ENCODE measurements at regions not wholly inside any gene's neighbourhood (a gene's known extent, or its start where the extent isn't known, plus 50 kb on each side); places are given as distances from the start of the nearest gene placed in this dataset.

DNA sequence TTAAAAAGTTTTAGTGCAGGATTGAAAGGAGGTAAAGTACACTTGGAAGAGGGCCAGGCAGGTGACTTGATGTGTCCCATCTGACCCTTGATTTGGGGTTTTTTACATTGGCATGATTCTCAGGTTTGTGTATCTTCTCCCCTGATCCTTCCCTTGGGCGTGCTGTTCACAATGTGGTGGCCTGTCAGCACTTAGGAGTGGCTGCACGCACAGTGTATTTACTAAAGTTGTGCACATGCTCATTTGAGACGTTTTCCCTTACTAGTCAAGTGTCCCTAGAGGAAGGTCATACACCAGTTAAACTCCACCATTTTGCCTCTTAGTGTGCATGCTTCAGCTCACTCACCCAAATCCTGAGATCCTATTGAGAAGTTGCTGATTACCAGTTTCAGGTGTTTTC lies 145.7 kb upstream of the PLEKHA5 start:
- H3K4me1 ChIP-seq (ENCODE audit: control insufficient read depth, extremely low read depth, insufficient read depth, low read length), result no peaks in the 10 kb centered on the region
- intact Hi-C loops (cut with micrococcal nuclease), result no loop called here
- H3K27me3 ChIP-seq (ENCODE audit: control insufficient read depth in 2 of 2, insufficient read depth in 2 of 2, low read length in 2 of 2), result no peaks in the 10 kb centered on the region
- CTCF ChIA-PET, result no interaction called here
- POLR2A ChIA-PET, result no interaction called here
- H2AFZ ChIP-seq (ENCODE audit: low read depth, low read length), result no peak overlapping the region
- no peaks in the 10 kb centered on the region for H3K36me3 ChIP-seq (ENCODE audit: control insufficient read depth in 2 of 2, extremely low read depth in 1 of 2, insufficient read depth in 2 of 2, low read length in 2 of 2)
- FAIRE-seq (no peak), DNase-seq (ENCODE audit: low read depth, low spot score) (no peak)
- dilution Hi-C loops (cut with MboI; ENCODE audit: extremely low pct_ligation_motif_present, low sequenced_read_pairs), result no loop called here
- H3K9ac ChIP-seq (replicated peaks; ENCODE audit: extremely low read depth, insufficient read depth, low read length), result no peak overlapping the region
- TF ChIP-seq MYC (IDR thresholded peaks at IDR 0.05; ENCODE audit: low read depth, low read length) (no peak), POLR2AphosphoS5 (IDR thresholded peaks at IDR 0.05; ENCODE audit: insufficient read depth, low read depth, low read length) (no peak), EZH2 (IDR thresholded peaks at IDR 0.05; ENCODE audit: borderline replicate concordance, low read depth, low read length, severe bottlenecking) (no peak)
- TF ChIP-seq, protein P1, sequence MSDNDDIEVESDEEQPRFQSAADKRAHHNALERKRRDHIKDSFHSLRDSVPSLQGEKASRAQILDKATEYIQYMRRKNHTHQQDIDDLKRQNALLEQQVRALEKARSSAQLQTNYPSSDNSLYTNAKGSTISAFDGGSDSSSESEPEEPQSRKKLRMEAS (IDR thresholded peaks at IDR 0.05; ENCODE audit: insufficient read depth, insufficient read length), result no peak
- H3K27ac ChIP-seq (ENCODE audit: insufficient read depth, low read depth, low read length), result no peak overlapping the region
- no TSS peak for BruUV-seq (replicated peaks)
- H3K9me3 ChIP-seq (replicated peaks; ENCODE audit: control insufficient read depth, insufficient read depth, low read length), result no peaks in the 10 kb centered on the region
- no peaks in the 10 kb centered on the region for H4K20me1 ChIP-seq (replicated peaks; ENCODE audit: control insufficient read depth, extremely low read depth, insufficient read depth, low read length)
- H3K9me1 ChIP-seq (replicated peaks; ENCODE audit: control insufficient read depth, extremely low read depth, insufficient read depth, low read length), result no peaks in the 10 kb centered on the region
- H3K79me2 ChIP-seq (ENCODE audit: control insufficient read depth, insufficient read depth, low read length), result no peaks in the 10 kb centered on the region
- no peak overlapping the region for H3K4me3 ChIP-seq (replicated peaks in 1 of 3; ENCODE audit: insufficient read depth in 1 of 3, low read depth in 1 of 3, low read length in 3 of 3)
- no peak overlapping the region for H3K4me2 ChIP-seq (ENCODE audit: insufficient read depth, low read length)

DNA sequence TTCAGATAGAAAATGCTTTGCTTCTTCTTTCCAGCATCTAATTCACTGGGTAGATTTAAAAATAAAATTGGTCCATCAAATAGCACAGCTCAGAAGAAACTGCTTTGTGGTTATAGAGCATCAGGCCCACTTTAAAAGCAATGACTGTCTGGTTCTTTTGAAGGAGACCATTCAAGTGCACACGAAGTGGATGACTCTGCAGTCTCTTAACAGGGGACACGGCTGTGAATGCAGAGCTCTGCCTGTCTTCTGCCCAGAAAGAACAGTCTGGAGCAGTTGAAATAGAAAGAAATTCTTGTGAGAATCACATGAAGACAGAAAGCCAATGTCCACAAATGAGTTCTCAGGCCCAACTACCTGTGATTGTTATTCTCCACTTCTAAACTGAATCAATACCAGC lies 138.7 kb upstream of the PLEKHA5 start:
- Histone ChIP-seq H4K20me1 (replicated peaks; ENCODE audit: control insufficient read depth, extremely low read depth, insufficient read depth, low read length) (no peaks in the 10 kb centered on the region), H3K4me2 (ENCODE audit: insufficient read depth, low read length) (no peak overlapping the region), H3K9ac (replicated peaks; ENCODE audit: extremely low read depth, insufficient read depth, low read length) (no peak overlapping the region), H3K27me3 (ENCODE audit: control insufficient read depth in 2 of 2, insufficient read depth in 2 of 2, low read length in 2 of 2) (no peaks in the 10 kb centered on the region), H3K4me3 (replicated peaks in 1 of 3; ENCODE audit: insufficient read depth in 1 of 3, low read depth in 1 of 3, low read length in 3 of 3) (no peak overlapping the region), H2AFZ (ENCODE audit: low read depth, low read length) (no peak overlapping the region), H3K4me1 (ENCODE audit: control insufficient read depth, extremely low read depth, insufficient read depth, low read length) (no peaks in the 10 kb centered on the region), H3K79me2 (ENCODE audit: control insufficient read depth, insufficient read depth, low read length) (no peaks in the 10 kb centered on the region), H3K27ac (ENCODE audit: insufficient read depth, low read depth, low read length) (no peak overlapping the region), H3K9me1 (replicated peaks; ENCODE audit: control insufficient read depth, extremely low read depth, insufficient read depth, low read length) (no peaks in the 10 kb centered on the region), H3K9me3 (replicated peaks; ENCODE audit: control insufficient read depth, insufficient read depth, low read length) (no peaks in the 10 kb centered on the region), H3K36me3 (ENCODE audit: control insufficient read depth in 2 of 2, extremely low read depth in 1 of 2, insufficient read depth in 2 of 2, low read length in 2 of 2) (no peaks in the 10 kb centered on the region)
- ChIA-PET CTCF (interaction anchor here (1.2 kb wide), 1 partner anchor 22 kb away, joined by 3 read pairs; no protein-coding TSS in a partner anchor), POLR2A (no interaction called here)
- intact Hi-C loops (cut with micrococcal nuclease) (no loop called here), dilution Hi-C loops (cut with MboI; ENCODE audit: extremely low pct_ligation_motif_present, low sequenced_read_pairs) (no loop called here)
- DNase-seq (ENCODE audit: low read depth, low spot score) (no peak), FAIRE-seq (no peak)
- no TSS peak for BruUV-seq (replicated peaks)
- TF ChIP-seq EZH2 (IDR thresholded peaks at IDR 0.05; ENCODE audit: borderline replicate concordance, low read depth, low read length, severe bottlenecking), result no peak
- TF ChIP-seq POLR2A (IDR thresholded peaks at IDR 0.05; ENCODE audit: low read depth, low read length), result no peak
- TF ChIP-seq, protein P2, sequence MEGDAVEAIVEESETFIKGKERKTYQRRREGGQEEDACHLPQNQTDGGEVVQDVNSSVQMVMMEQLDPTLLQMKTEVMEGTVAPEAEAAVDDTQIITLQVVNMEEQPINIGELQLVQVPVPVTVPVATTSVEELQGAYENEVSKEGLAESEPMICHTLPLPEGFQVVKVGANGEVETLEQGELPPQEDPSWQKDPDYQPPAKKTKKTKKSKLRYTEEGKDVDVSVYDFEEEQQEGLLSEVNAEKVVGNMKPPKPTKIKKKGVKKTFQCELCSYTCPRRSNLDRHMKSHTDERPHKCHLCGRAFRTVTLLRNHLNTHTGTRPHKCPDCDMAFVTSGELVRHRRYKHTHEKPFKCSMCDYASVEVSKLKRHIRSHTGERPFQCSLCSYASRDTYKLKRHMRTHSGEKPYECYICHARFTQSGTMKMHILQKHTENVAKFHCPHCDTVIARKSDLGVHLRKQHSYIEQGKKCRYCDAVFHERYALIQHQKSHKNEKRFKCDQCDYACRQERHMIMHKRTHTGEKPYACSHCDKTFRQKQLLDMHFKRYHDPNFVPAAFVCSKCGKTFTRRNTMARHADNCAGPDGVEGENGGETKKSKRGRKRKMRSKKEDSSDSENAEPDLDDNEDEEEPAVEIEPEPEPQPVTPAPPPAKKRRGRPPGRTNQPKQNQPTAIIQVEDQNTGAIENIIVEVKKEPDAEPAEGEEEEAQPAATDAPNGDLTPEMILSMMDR (IDR thresholded peaks at IDR 0.05; ENCODE audit: extremely low read depth in 1 of 2, insufficient read depth in 1 of 2, low read depth in 1 of 2, low read length in 2 of 2), result no peak
- no peak for TF ChIP-seq MYC (IDR thresholded peaks at IDR 0.05; ENCODE audit: low read depth, low read length)
- no peak for TF ChIP-seq POLR2AphosphoS5 (IDR thresholded peaks at IDR 0.05; ENCODE audit: insufficient read depth, low read depth, low read length)
- TF ChIP-seq JUN (IDR thresholded peaks at IDR 0.05; ENCODE audit: borderline replicate concordance, insufficient read depth, insufficient read length, low read depth), result no peak
- TF ChIP-seq, protein P1 (IDR thresholded peaks at IDR 0.05; ENCODE audit: insufficient read depth, insufficient read length), result no peak
- TF ChIP-seq GATA2 (IDR thresholded peaks at IDR 0.05; ENCODE audit: insufficient read depth, insufficient read length, low read depth, low read length), result no peak
